NCI-H82 treated with DMSO at 0.1 percent for 48 hours (cell line): ENCODE measurements at regions not wholly inside any gene's neighbourhood (a gene's known extent, or its start where the extent isn't known, plus 50 kb on each side); places are given as distances from the start of the nearest gene placed in this dataset.
"Not testable (repeated sequence)": the region's sequence is repeated elsewhere in the genome, so short reads cannot be mapped to it uniquely, and the experiment has no call there.

Source experiments
- DNase-seq: peaks from one replicate; lab custom pipeline; 2025; ENCODE audit not compliant: unreplicated experiment; lab: John Stamatoyannopoulos, UW

- no peak for DNase-seq
Measured at GRCh38 chr6:47180633-47181032, 129.1 kb downstream of the TNFRSF21 start.

DNA sequence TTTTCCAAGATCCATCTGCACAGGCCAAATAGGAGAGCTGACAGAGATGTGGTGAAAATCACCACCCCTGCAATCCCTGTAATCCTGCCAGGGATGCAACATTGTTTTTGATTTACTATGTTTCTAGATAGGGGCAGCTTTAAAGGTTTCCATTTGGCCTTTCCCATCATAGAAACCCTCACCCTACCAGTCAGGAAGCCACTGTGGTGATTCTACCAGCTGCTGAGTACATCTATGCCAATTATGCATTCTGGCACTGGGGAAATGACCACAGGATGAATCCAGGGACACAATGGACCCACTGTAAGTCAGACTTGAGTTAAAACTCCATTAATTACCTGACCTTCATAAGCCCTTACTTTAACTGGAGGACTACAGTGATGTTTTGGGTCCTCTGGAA lies 130.4 kb downstream of the TNFRSF21 start:
- DNase-seq: no peak

- DNase-seq: no peak
Measured at GRCh38 chr6:47175656-47176055, 133.5 kb upstream of the ADGRF1 start.

- no peak for DNase-seq
Measured at GRCh38 chr6:47174502-47175023, 132.4 kb upstream of the ADGRF1 start.

DNA sequence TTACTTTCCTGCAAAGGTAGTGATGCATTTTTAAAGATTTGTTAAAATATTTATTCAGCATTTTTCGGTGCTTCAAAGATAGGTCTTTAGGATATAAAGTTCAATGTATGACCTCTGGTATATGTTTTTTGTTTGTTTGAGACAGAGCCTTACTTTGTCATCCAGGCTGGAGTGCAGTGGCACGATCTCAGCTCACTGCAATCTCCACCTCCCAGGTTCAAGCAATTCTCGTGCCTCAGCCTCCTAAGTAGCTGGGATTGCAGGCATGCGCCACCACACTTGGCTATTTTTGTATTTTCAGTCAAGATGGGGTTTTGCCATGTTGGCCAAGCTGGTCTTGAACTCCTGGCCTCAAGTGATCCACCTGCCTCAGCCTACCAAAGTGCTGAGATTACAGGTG lies 131.9 kb upstream of the ADGRF1 start:
- DNase-seq: not testable (repeated sequence)

DNA sequence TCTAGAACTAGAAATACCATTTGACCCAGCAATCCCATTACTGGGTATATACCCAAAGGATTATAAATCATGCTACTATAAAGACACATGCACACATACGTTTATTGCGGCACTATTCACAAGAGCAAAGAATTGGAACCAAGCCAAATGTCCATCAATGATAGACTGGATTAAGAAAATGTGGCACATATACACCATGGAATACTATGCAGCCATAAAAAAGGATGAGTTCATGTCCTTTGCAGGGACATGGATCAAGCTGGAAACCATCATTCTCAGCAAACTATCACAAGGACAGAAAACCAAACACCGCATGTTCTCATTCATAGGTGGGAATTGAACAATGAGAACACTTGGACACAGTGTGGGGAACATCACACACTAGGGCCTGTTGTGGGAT lies 131.0 kb upstream of the ADGRF1 start:
- not testable (repeated sequence) for DNase-seq

DNA sequence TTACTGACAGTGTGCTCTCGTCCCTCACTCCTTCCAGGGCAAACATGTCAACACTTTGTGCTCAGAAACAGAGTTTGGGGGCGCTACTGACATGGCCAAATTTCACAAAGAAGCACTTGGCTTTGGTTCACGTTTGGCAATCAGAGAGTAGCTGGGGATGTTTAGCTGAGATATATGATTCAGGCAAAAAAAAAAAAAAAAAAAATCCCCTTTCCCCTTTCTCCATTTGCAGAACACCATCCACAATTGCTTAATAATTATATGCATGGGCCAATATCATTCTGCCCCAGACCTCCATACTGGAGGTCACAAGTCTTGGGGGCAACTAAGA lies 128.4 kb upstream of the ADGRF1 start:
- no peak for DNase-seq

GRCh38 chr6:47169785-47170616 lies 127.9 kb upstream of the ADGRF1 start:
- DNase-seq: no peak

DNA sequence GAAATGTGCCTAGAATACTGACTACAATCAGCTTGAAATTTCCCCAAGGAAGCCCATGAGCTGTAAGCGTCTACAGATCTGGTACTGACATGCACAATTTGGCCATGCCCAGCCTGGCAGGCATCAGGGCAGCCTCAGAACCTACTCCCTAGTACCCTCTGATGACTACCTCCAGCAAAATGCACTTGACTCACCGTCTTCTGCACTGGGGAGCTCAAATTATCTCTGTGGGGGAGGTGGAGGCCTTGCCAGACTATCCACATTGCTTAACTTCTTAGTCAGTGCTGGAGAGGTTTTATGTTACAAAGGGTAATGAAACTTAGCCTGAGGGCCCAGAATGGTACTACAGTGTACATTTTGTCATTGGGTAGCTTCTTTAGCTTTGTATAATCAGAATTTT lies 126.0 kb upstream of the ADGRF1 start:
- no peak for DNase-seq

DNA sequence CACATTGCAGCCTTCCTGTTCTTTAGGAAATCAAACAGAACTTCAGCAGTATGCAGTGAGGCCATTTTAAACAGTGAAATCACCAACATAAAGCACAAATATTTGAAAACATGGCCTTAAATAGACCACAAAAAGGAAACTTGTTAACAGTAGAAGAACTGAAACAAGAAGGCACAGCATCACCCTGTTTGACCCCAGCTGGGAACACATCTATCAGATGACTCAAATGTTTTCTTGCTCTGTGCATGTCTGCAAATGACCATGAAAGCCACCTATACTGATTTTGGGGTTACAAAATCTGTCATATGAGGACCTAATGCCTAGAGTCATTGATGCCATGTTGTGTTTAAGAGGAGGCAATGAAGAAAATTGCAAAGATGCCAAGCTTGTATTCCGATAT lies 123.8 kb upstream of the ADGRF1 start:
- no peak for DNase-seq

GRCh38 chr6:47164877-47165276 lies 122.7 kb upstream of the ADGRF1 start:
- no peak for DNase-seq

- no peak for DNase-seq
Measured at GRCh38 chr6:47163536-47163935, 121.4 kb upstream of the ADGRF1 start.

DNA sequence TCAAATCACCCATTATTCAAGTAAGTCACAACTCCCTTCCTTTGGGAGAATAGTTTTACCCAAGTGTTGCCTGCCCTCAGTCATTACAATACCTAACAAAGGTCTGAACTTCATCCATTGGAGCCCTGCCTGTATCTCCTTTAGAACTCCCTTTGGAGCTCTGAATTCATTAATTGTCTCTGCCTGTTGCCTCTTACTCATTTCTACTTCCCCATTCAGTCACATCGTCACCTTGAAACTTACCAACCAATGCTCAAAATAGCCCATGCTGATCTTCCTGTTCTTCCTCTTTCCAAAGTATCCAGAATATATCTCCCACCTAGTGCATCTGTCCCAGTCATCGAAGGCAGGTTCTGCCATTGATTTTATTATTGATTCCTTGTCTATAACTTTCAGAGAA lies 120.7 kb upstream of the ADGRF1 start:
- no peak for DNase-seq

- DNase-seq: no peak
Measured at GRCh38 chr6:47162231-47162630, 120.1 kb upstream of the ADGRF1 start.

GRCh38 chr6:47161176-47161687 lies 119.1 kb upstream of the ADGRF1 start:
- no peak for DNase-seq

- no peak for DNase-seq
Measured at GRCh38 chr6:47160702-47161101, 118.6 kb upstream of the ADGRF1 start.

- DNase-seq: no peak
Measured at GRCh38 chr6:47159763-47160162, 117.6 kb upstream of the ADGRF1 start.

GRCh38 chr6:47157653-47158219 lies 115.6 kb upstream of the ADGRF1 start:
- DNase-seq: no peak

- no peak for DNase-seq
Measured at GRCh38 chr6:47157063-47157462, 114.9 kb upstream of the ADGRF1 start.

DNA sequence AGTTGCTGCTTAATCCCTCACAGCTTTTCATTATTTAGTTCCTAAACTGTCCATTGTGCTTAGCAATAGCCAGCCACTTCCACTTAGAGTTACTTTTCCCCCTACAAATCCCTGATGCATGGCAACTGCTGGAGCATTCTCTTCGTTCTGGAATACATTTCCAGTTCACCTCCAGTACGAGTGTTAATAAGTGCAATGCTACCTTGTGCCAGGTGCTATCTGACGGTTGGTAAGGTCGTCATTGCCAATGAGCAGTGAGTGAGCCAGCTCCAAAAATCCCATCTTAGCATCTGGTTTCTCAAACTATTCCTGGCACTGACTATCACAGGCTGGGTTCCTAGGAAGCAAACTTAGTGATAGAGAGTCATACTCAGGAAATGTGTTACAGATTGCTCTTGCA lies 114.1 kb upstream of the ADGRF1 start:
- DNase-seq: no peak

- no peak for DNase-seq
Measured at GRCh38 chr6:47153404-47153755, 111.2 kb upstream of the ADGRF1 start.

DNA sequence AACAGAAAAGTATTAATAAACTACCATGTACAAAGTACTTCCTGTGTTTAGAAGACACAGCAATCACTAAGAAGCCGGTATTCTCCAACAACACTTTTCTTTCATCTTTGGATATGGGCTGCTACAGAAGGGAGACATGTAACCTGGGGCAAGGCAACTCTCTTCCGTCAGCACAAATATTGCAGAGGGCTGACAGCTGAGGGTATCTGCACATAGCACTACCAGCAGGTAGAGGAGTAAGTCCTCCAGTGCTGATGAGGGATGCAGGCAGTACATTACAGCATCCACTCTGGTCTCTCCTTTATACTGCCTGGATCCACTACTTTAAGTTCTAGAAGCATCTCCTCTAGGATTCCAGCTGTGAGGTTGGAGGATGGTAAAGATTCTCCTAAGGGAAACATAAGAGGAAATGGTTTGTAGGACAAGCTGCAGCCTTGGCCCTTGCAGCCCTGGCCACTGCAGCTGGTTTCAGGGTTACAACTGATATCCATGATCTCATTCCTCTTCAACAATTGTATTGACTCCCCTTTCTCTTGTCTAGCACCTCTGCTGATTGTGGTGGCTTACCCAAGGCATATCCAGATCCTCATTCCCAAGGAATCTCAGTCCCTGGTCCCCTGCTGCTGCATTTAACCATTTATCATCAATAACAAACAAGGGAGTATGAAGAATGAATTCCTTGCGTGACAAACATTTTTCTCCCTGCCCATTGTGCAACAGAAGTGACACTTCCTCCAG lies 110.7 kb upstream of the ADGRF1 start:
- no peak for DNase-seq
